NCI-H2029 treated with DMSO at 0.1 percent for 48 hours (cell line): ENCODE measurements at regions not wholly inside any gene's neighbourhood (a gene's known extent, or its start where the extent isn't known, plus 50 kb on each side); places are given as distances from the start of the nearest gene placed in this dataset.
"Not testable (repeated sequence)": the region's sequence is repeated elsewhere in the genome, so short reads cannot be mapped to it uniquely, and the experiment has no call there.

ENCODE experiments used
- DNase-seq: peaks from one replicate; lab custom pipeline; 2025; lab: John Stamatoyannopoulos, UW

GRCh38 chr9:129456549-129457324, 164.2 kb downstream of the C9orf50 start:
- DNase-seq: no peak

- DNase-seq: no peak
Measured at GRCh38 chr9:129455151-129455995, 165.5 kb downstream of the C9orf50 start.

- DNase-seq: no peak
Measured at GRCh38 chr9:129454467-129455067, 166.3 kb downstream of the C9orf50 start.

- no peak for DNase-seq
Measured at GRCh38 chr9:129453734-129454133, 167.2 kb downstream of the C9orf50 start.

- no peak for DNase-seq
Measured at GRCh38 chr9:129451669-129452068, 169.2 kb downstream of the C9orf50 start.

DNA sequence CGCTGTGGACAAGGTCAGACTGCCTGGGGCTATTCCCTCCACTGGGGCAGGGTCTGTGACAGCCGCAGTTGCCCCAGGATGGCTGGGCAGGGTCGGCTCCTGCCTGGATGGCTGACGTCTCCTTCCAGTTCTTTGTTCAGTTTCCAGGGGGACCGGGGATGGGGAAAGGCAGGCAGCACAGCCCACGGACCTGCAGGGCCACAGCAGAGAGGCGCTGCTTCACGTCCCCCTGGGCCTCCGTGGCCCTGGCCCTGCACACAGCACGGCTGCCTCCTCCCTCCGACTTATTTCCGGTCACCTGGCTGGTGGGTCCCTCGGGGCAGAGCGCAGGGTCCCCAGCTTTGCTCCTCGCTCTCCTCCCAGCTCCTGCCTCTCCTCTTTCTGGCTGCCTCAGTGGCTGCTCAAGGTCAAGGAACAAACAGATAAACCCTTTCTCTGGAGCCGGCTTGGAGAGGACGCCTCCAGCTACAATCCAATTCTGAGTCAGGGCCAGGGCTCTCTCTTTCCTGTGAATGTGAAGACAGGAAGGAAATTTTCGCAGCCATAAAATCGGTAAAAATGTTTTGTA, 169.7 kb downstream of the C9orf50 start:
- DNase-seq: no peak

DNA sequence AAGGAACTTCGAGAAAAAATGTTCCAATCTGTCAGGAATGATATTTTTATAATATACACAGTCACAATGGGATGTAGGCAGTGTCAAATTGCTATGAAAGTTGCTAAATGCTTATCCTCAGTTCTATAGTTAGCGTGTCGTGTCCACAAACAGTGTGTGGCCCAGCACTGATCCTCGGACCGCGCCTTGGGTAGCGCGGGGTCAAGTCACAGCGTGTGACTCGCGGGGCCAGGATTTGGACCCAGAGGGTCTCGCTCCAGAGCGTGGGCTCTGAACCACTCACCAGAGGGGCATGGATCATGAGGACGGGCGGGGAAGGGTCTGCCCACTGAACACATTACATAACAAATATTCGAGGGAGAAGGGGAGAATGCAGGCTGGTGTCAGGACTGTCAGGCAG, 171.8 kb downstream of the C9orf50 start:
- DNase-seq: no peak

GRCh38 chr9:129446828-129447550, 173.9 kb downstream of the C9orf50 start:
- DNase-seq: peak; percentile 31

DNA sequence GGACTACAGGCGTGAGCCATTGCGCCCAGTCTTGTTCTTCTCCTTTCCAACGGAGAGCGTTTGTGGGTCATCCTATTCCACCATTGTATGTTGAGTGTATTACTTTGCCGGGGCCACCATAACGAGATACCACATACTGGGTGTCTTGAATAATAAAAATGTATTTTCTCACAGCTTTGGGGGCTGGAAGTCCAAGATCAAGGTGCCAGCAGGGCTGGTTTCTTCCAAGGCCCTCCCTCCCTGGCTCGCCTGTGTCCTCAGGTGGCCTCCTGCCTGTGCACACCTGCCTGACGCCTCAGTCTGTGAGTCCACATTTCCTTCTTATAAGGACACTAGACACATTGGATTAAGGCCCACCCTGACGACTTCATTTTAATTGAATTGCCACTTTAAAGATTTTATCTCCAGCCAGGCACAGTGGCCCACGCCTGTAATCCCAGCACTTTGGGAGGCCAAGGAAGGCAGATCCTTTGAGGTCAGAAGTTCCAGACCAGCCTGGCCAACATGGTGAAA, 175.1 kb downstream of the C9orf50 start:
- DNase-seq: no peak

DNA sequence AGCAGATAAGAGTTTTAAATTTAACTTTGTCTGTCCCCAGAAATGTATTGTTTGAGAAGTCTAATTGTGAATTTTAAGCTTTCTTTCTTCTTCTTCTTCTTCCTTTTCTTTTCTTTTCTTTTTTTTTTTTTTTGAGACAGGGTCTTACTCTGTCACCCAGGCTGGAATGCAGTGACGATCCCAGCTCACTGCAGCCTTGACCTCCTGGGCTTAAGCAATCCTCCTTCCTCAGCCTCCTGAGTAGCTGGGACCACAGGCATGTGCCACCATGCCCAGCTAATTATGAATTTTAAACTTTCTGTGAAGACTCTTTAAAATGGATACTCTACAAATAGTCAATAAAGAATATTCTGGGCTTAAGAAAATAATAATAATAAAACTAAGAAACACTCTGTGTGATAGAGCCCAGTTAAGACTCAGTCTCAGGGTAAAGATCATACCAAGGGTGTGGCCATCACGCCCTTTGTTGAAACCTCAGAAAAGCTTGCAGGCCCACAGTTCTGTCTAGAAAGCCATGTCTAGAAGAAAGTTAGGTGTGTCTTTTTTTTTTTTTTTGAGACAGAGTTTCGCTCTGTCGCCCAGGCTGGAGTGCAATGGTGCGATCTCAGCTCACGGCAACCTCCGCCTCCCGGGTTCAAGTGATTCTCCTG, 177.3 kb downstream of the C9orf50 start:
- not testable (repeated sequence) for DNase-seq

DNA sequence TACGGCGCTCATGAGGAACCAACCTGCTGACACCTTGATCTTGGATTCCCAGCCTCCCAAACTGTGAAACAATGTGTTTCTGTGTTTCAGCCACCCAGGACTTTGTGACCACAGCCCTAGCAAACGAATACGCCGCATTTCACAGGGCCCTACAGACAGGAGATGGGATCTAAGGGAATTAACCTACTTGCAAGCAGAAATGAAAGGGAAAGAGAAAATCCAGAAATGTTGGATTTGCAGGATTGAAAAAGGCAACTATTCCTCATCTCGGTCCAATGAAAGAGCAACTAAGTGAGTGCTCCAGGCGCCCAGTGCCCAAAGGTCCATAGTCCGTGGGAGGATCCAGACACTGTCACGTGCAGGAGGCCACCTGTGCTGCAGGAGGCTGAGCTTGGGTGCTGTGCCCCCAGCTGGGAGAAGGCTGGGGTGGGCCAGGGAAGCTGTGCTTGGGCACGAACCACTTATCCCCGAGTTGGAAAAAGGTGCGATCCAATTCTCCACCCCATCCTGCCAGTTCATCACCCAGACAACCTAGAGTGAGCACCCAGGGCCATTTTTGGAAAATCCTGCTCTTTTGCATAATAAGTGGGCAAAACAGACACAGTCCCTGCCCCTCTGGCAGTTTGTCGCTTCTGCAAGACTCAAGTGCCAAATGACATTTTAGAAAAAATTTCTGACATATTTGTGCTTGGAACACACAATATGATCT, 177.9 kb downstream of the C9orf50 start:
- DNase-seq: no peak

GRCh38 chr9:129441852-129442251, 179.0 kb downstream of the C9orf50 start:
- DNase-seq: no peak

DNA sequence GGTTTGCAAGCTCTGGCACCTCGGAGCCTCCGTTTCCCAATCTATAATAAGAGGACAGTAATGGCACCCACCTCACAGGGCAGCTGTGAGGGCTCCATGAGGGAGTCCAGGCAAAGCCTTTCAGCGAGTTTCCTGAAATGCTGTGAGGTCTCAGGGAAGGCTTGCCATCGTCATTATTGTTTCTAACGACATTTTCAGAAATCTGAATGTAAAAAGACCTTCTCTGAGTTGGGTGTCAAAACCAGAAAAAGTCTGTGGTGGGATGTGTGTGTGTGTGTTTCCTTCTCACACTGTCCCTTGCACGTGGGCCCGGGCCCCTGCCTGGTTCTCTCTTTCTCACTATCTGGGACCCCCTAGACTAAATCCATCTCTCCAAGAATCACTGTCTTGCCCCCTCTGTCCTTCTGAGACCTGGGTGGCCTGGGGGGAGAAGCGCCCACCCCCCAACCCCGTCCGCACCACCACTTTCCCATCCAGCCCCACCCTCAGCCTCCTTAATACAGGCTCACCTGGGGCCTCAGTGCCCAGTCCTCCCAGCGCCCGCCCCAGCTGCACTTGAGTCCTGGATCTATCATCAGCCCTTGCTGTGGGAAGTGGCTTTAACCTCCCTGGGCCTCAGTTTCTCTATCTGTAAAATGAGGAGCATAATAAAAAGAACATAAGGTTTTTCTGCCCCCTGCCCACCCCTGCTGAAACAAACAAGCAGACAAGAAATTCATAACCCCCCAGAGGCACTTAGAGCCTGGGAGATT, 180.3 kb downstream of the C9orf50 start:
- DNase-seq: no peak

GRCh38 chr9:129439242-129439641, 181.7 kb downstream of the C9orf50 start:
- DNase-seq: no peak

- no peak for DNase-seq
Measured at GRCh38 chr9:129437626-129438323, 183.1 kb downstream of the C9orf50 start.

- DNase-seq: no peak
Measured at GRCh38 chr9:129436751-129437625, 183.9 kb downstream of the C9orf50 start.

GRCh38 chr9:129435988-129436717, 184.7 kb downstream of the C9orf50 start:
- DNase-seq: no peak
